HG03469 (cell line): ENCODE measurements at regions not wholly inside any gene's neighbourhood (a gene's known extent, or its start where the extent isn't known, plus 50 kb on each side); places are given as distances from the start of the nearest gene placed in this dataset.
"Not testable (repeated sequence)": the region's sequence is repeated elsewhere in the genome, so short reads cannot be mapped to it uniquely, and the experiment has no call there.

Experiments
- ATAC-seq: cut with Tn5 transposase; IDR thresholded peaks from one replicate; pipeline ENCODE4 v1.9.1; 2021; ENCODE audit warnings: mild to moderate bottlenecking, moderate library complexity, moderate number of reproducible peaks; ENCODE audit not compliant: unreplicated experiment

DNA sequence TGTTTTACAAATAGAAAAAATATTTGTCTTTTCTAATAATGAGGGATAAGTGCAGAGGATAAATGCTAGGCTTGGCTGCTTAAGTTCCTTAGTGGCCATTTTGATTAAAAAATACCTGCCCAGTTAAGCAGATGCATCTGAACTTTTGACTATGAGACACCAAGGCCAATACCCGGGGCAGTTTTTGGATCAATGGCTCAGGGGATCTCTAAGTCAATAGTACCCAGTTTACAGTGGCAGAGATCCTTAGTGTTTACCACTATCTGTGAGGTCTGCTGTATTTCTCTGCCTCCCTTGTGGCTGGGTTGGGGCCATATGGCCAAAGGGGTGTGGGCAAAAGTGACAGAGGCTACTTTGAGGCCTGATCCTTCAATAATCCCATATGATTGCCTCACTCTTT, 184.5 kb upstream of the MAST4 start:
- ATAC-seq: no peak

DNA sequence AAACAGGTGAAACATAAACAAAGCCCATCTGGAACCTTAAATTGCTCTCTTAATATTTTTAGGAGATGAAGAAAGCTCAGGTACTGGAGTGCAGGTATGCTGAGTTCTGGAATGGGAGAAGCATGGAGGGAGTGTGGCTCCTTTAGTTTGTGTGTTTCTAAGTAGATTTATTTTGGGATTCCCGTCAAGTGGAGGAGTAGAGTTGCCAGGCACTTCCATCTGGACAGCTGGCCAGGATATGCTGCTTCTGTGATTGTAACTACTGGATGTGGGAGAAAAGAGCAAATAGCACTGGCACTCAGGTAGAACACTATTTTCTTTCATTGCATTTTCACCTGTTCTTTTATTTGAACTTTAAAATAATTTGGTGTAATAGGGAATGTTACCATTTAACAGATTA, 182.3 kb upstream of the MAST4 start:
- ATAC-seq: no peak

DNA sequence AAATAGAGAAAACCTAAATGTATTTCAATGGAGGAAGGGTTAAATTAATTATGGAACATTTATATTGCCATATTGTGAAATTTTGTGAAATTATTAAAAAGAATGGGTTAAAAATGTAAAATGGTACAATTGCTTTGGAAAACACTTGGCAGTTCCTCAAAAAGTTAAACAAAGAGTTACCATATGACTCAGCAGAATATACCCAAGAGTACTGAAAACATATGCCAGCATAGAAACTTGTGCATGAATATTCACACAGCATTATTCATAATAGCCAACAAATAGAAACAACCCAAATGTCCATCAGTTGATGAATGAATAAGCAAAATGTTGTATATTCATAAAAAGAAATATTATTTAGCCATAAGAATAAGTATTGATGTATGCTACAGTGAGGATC, 181.0 kb upstream of the MAST4 start:
- ATAC-seq: no peak

DNA sequence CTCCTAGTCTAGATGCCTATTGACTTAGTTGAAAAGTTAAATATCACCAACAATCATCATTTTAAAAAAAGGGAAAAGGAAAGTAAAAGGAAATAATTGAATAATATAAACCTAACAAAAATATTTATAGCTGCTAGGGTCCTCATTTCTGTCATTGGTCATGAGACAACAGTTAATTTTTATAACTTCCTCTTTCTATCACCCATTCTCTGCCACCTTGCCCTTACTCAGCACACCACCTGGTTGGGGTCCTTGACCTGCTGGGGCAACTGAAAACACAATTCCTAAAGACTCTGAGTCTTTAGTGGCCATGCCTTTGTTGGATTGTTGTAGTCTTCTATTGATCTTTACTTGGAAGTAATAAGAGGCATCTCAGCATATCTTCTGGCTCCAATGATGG, 179.5 kb upstream of the MAST4 start:
- ATAC-seq: no peak

DNA sequence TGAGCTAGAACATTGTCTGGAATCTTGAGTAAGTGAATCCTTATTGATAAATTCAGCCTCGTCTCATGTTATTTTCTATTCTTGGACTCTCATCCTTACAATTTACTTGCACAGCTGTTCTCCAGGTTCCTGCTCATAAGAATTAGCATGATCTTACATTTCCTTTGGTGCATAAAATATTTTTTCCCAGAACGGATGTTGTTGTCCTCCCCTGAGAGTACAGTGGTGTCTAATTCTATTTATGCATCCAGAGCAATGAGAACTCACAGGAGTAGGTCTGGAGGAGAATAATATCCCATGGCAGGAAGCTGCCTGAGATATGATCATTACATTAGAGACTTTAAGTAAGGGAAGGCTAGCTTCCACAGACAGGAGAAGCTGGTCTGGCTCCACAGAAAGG, 178.4 kb upstream of the MAST4 start:
- no peak for ATAC-seq

DNA sequence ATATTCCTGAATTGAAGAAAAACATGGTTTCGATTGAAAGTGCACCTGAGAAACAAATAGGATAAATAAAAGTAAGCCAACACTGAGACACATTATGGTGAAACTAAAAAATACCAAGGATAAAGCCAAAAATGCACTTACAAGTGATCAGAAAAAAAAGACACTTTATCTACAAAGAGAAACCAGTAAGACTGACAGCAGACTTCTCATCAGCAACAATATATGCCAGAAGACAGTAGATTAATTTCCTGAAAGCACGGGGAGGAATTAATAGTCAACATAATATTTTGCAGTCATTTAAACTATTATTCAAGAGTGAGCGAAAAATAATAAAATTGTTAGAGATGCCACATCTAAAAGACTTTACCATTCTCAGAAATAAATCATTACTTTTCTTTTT, 172.7 kb upstream of the MAST4 start:
- ATAC-seq: no peak

DNA sequence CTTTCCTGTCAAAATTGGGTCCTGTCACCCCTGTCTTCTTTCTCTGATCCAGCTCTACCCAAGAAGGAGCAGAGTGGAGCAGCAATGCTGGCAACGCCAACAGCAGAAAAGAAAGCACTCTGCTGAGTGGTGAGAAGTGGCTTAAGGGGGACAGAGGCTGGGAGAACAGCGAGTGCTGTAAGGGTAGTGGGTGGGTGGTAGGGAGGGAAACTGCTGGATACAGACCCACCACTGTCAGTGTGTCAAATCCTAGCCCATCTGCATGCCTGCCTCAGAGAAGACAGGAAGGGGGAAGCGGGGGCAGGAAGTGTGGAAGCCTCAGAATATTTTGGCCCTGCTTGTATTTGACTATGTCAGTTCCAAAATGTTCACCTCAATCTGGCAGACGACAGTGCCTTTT, 170.4 kb upstream of the MAST4 start:
- ATAC-seq: no peak

DNA sequence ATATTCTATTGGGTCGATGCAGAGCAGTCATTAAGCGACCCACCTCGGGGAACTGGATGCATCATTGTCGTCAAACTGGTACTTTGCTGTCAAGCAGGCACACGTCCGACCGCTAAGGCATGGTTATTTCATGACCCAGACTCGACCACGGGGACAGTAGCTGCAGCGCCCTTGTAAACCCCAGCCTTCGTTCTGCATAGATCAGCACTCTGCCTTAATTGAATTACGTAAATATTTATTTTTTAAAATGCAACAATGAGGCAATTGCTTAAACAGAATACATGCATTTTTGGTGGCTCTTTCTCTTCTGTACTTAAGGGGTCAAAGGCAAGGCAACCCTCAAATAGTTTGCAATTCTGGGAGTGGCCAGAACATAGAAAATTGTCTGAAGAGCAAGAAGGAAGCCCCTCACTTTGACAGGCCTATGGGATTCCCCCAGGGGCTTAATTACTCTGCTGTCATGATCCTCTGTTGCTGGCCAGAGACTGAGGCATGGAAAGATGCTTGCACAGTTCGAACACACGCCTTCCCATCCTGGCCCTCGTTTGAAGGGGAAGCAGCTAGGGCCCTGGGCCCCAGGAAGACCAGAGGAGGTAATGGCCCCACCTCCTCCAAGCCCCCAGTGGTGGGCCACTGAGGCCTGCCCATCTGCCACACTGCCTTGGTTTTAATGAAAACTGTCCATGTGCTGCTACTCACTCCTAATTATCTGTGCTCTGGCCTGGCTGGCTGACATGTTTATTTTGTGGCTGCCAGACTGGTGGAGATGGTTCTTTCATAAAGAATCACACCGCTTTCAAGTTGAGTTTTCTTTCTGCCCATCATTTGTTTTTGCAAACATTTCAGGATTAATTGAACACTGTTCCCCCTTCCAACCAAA, 169.7 kb upstream of the MAST4 start:
- no peak for ATAC-seq

DNA sequence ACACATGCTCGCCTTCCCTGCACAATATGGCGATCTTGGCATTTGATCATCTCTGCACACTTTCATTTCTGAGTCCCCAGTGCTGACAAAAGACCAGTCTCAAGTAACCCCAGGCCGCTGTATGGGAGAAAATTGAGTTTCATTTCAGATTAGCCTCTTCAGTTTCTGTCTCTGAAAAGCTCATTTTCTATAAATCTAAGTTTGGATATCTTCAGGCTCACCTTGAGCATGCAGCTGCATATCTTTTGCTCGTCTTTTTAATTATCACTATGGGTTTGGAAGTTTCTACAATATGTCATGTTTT, 169.1 kb upstream of the MAST4 start:
- no peak for ATAC-seq

DNA sequence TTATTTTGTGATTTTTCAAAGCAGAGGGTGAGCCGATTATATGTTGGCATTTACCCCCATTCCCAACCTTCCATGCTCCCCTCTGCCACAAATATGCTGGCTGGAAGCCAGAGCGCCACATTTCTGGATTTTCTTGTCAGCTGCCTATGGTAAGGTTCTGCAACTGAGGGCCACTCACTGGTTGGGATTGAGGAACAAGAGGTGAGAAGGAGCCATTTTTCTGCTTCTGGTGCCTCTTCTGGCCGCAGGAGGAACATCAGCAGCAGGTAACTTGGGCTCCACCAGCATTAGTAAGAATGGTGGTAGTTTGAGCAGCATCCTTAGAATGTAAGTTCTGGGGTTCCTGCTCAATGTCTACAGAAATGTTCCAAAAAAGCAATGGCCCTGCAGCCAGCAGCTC, 159.5 kb upstream of the MAST4 start:
- no peak for ATAC-seq

DNA sequence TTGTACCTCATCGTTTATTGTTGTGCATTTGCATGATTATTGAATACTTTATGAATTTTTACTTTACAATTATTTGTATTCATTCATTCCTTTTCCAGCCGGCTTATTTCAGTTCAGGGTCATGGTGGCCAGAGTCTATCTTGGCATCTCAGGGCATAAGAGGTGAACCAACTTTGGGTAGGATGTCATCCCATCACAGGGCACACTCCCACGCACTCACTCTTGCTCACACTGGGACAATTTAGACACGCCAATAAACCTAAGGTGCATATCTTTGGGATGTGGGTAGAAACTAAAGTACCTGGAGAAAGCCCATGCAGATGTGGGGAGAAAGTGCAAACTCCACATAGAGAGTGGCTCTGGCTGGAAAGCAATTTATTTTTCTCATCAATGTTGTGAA, 158.1 kb upstream of the MAST4 start:
- ATAC-seq: no peak

DNA sequence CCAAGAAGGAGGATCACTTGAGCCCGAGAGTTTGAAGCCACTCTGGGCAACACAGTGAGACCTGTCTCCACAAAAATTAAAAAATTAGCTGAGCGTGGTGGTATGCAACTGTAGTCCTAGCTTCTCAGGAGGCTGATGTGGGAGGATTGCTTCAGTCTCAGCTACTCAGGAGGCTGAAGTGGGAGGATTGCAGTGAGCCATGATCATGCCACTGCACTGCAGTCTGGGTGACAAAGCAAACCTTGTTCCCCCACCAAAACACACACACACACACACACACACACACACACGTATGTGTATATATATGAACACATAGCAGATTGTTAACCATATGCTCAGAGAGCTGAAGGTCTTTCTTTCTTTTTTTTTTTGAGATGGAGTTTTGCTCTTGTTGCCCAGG, 157.5 kb upstream of the MAST4 start:
- ATAC-seq: no peak

DNA sequence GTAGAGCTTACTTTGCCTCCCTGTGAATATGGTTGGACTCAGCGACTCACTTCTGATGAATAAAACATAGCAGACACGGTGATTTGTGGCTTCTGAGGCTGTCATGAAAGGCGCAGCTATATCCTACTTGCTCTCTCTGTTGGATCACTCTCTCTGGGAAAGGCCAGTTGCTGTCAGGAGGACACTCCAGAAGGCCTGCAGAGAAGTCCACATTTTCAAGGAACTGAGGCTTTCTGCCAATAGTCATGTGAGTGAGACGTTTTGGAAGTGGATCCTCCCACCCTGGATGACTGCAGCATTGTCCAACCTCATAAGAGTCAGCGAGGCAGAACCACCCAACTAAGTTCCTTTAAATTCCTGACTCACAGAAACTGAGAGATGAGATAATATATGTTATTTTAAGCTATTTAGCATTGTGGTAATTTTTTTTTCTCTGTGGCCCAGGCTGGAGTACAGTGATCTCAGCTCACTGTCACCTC, 156.0 kb upstream of the MAST4 start:
- no peak for ATAC-seq

DNA sequence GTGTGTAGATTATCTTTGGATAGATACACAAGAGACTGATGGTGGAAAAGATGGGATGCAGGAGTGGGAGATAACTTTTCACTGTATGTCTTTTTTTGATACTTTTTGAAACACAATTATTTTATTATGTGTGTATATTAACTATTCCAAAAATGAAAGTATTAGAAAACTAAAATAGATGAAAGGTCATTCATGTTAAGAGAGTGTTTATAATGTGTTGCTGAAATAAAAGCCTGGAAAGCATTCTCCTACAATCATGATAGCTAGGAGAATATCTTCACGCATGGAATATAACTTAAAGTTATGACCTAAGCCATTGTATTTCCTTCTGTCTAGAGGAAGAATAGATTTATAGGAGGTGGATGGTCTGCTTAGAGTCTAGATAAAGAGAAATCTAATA, 154.8 kb upstream of the MAST4 start:
- ATAC-seq: no peak

DNA sequence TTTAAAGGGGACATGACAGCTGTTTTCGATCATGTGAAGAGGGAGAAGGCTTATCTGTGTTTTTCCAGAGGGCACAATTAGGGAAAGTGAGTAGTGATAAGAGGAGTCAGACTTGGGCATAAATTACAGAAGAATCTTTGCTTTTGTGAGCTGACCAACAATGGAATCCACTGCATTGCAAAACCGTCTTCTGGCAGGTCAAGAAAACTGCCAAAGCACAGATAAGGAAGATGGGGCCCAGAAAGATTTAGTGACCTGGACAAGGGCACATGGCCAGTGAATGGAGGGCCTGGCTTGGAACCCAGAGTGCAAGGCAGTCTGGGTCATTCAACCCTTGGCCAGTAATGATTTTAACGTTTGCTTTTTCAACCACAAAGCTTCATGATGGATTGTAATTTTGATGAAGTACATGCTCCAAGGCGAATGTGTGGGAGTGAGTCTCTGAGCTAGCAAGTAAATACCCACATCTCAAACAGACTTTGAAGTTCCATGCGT, 153.2 kb upstream of the MAST4 start:
- no peak for ATAC-seq

DNA sequence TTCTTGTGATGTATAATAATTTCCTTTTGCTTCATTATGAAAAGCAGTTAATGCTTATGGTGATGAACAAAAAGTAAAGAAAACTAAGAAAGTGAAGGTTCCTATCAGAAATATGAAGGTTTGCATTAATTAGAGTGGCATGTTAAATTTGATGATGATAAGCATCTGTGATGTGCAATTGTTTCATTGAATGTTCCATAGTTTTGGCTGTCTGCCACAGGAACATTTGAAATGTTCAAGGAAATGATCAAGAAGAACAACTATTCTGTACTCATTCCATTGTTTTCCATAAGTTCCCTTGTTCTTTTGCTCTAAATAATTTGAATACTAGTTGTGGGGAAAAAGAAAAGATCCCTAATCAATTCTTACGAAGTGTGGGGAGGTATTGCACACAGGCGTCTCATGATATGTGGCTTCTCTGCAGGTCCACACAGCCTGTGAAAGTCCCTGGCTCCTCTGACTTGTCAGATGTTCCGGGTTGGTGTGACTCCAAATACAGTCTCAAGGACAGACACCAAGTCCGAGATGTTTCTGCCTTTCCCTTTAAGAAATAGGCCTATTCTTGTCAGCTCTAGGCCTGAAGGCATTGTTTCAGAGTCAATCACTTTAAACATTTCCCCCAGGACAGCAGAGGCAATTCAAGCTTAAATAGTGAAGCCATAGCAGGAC, 152.6 kb upstream of the MAST4 start:
- ATAC-seq: no peak

DNA sequence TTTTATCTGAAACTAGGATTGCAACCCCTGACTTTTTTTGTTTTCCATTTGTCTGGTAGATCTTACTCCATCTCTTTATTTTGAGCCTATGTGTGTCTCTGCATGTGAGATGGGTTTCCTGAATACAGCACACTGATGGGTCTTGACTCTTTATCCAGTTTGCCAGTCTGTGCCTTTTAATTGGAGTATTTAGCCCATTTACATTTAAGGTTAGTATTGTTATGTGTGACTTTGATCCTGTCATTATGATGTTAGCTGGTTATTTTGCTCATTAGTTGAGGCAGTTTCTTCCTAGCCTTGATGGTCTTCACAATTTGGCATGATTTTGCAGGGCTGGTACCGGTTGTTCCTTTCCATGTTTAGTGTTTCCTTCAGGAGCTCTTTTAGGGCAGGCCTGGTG, 148.1 kb upstream of the MAST4 start:
- not testable (repeated sequence) for ATAC-seq

DNA sequence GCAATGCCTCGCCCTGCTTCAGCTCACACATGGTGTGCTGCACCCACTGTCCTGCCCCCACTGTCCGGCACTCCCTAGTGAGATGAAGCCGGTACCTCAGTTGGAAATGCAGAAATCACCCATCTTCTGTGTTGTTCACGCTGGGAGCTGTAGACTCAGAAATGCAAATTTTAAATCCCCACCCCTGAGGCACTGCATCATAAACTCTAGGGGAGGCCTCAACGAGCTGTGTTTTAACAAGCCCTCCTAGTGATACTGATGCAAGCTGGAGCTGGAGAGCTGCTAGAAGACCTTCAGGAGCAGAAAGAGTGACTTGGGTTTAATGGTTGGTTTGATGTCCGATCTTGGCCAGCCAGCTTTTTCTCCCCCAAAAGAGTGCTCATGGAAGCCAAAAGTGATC, 146.0 kb upstream of the MAST4 start:
- ATAC-seq: no peak

DNA sequence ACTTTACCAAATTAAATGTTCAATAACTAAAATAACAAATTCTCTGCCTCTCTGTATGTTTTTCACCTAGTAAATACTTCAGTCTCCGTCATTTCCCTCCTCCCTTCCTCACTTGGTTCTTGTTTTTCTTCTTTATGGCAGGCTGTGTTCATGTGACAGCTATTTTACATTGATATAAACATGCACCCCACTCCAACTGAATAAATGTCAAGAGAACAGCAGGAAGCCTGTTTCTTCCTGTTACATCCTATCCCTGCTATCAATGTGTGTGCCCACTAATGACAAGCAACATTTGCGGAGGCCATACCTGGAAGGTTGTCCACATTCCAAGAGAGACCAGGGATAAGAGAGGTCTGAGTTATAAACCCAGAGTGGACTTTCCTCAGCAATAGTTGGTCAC, 145.2 kb upstream of the MAST4 start:
- no peak for ATAC-seq

DNA sequence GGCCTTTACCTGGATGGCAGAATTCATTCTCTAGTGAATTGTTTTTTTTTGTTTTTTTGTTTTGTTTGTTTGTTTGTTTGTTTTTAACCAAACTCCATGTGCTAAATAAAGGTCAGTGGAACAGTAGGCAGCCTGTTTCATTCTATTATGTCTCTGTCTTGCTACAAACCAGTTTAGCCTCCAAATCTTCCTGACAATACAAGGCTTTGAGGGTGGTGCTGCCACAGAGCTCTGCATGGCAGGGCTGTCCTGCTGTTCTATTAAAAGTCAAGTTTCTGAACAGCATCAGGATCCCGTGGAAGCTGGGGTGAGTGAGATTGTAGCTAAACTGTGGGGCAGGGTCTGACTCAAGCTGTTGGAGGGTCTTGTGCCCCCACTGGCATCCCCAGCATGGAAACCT, 144.1 kb upstream of the MAST4 start:
- no peak for ATAC-seq

DNA sequence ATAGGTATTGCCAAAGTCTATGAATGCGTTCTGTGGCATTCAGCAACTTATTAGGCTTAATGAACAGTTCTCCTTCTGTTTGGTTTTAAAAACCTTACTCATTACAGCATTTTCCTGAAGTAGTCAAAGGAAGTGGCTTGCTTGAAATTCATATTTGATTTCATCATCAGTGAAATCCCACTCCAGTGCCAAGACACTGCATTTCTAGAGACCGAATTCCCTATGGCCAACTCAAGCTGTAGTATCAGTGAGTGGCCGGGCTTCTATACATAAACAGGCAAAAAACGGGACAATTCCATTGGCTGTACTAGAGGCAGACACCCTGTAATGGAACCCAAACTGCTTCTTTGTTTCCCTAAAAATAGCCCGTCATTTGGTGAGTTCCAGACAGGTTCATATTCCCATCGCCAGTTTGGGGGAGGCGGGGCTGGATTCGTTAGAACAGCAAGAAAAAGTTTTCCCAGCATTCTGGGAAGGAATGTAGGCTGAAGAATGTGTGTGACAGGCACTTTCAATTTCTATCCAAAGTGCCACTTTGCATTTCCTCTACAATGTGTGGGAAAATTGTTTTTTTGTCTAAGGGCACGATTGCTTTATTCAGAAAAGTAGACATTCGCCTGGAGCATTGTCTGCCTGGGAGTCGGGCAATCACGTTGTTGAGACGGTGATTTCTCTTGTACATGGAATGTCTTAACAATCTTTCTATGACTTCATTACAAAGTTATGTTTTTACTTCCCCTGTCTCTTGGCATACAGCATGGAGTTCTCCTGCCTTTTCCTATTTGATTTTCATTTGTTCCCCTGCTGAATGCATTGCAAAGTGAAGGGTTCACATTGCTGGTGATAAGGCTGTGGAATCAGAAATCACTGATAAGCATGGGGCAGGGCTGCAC, 141.8 kb upstream of the MAST4 start:
- no peak for ATAC-seq
